ENCODE measurements at regions not wholly inside any gene's neighbourhood (a gene's known extent, or its start where the extent isn't known, plus 50 kb on each side); places are given as distances from the start of the nearest gene placed in this dataset.

DNA sequence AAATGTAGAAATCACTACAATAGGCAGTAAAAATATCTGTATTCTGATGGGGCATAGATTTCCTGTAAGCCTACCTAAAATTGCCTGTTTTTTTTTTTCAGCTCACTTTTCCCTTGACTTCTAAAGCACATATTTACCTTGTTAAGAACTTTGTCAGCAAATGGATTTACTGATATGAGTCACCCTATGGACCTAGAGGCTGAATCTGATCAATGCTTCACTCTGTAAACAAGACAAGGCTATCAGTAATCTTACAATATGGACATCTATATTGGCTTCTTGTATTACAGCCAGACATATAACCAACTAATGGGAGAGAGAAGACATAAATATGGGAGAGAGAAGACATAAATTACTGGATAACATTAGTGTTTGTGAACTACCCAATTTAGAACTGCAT, 792.7 kb upstream of the CHD1 start:
- TF ChIP-seq, protein P1, sequence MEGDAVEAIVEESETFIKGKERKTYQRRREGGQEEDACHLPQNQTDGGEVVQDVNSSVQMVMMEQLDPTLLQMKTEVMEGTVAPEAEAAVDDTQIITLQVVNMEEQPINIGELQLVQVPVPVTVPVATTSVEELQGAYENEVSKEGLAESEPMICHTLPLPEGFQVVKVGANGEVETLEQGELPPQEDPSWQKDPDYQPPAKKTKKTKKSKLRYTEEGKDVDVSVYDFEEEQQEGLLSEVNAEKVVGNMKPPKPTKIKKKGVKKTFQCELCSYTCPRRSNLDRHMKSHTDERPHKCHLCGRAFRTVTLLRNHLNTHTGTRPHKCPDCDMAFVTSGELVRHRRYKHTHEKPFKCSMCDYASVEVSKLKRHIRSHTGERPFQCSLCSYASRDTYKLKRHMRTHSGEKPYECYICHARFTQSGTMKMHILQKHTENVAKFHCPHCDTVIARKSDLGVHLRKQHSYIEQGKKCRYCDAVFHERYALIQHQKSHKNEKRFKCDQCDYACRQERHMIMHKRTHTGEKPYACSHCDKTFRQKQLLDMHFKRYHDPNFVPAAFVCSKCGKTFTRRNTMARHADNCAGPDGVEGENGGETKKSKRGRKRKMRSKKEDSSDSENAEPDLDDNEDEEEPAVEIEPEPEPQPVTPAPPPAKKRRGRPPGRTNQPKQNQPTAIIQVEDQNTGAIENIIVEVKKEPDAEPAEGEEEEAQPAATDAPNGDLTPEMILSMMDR (IDR thresholded peaks at IDR 0.05) = no peak
- no peak for TF ChIP-seq POLR2AphosphoS5 (IDR thresholded peaks at IDR 0.05)
- no peak for TF ChIP-seq POLR2A (IDR thresholded peaks at IDR 0.05)
